ENCODE measurements at regions not wholly inside any gene's neighbourhood (a gene's known extent, or its start where the extent isn't known, plus 50 kb on each side); places are given as distances from the start of the nearest gene placed in this dataset.

- 86 to 94% methylated on average over 3 of the region's 3 CpGs for WGBS, 2 donors
Measured at GRCh38 chr12:63212316-63212715, 61.3 kb upstream of the AVPR1A start.

GRCh38 chr12:63208956-63209355 is 58.0 kb upstream of the AVPR1A start:
- H3K4me3 ChIP-seq = no peak overlapping the region
- no peak for TF ChIP-seq POLR2A (IDR thresholded peaks at IDR 0.05)
- TF ChIP-seq CTCF (IDR thresholded peaks at IDR 0.05) = no peak
- no peak for TF ChIP-seq EP300 (IDR thresholded peaks at IDR 0.05)
- peaks cover 0 to 11% (median 0%) of the 10 kb centered on the region in 4 donors for H3K4me1 ChIP-seq
- H3K9me3 ChIP-seq = no peaks in the 10 kb centered on the region
- H3K27ac ChIP-seq = no peak overlapping the region
- H3K36me3 ChIP-seq = no peaks in the 10 kb centered on the region
- H3K27me3 ChIP-seq = no peaks in the 10 kb centered on the region
- no peak for DNase-seq (ENCODE audit: low spot score in 2 of 2)

More at GRCh38 chr12:63212316-63212715, 61.3 kb upstream of the AVPR1A start:
- no peaks in the 10 kb centered on the region for H3K4me1 ChIP-seq
- H3K9me3 ChIP-seq = no peaks in the 10 kb centered on the region
- no peak overlapping the region for H3K4me3 ChIP-seq
- no peaks in the 10 kb centered on the region for H3K36me3 ChIP-seq
- no peak for TF ChIP-seq CTCF (IDR thresholded peaks at IDR 0.05)
- TF ChIP-seq POLR2A (IDR thresholded peaks at IDR 0.05) = no peak
- TF ChIP-seq EP300 (IDR thresholded peaks at IDR 0.05) = no peak
- no peak for DNase-seq (ENCODE audit: low spot score in 2 of 2)
- no peak overlapping the region for H3K27ac ChIP-seq
- no peaks in the 10 kb centered on the region for H3K27me3 ChIP-seq

GRCh38 chr12:63206909-63207308 is 55.9 kb upstream of the AVPR1A start:
- no peaks in the 10 kb centered on the region for H3K9me3 ChIP-seq
- no peaks in the 10 kb centered on the region for H3K27me3 ChIP-seq
- no peak overlapping the region for H3K4me3 ChIP-seq
- 15 to 16% methylated on average over 3 of the region's 3 CpGs for WGBS, 2 donors
- TF ChIP-seq EP300 (IDR thresholded peaks at IDR 0.05) (peak in 1 of 2 donors; percentile 55), POLR2A (IDR thresholded peaks at IDR 0.05) (no peak)
- H3K4me1 ChIP-seq = peaks cover 0 to 11% (median 0%) of the 10 kb centered on the region in 4 donors
- no peaks in the 10 kb centered on the region for H3K36me3 ChIP-seq
- H3K27ac ChIP-seq = no peak overlapping the region
- DNase-seq (ENCODE audit: low spot score in 2 of 2) = peak; percentile 19 to 70

GRCh38 chr12:63206494-63206893 is 55.5 kb upstream of the AVPR1A start:
- 21 to 42% methylated on average over 1 of the region's 1 CpG for WGBS, 2 donors
- DNase-seq (ENCODE audit: low spot score in 2 of 2) = no peak
- H3K9me3 ChIP-seq = no peaks in the 10 kb centered on the region
- TF ChIP-seq POLR2A (IDR thresholded peaks at IDR 0.05) (no peak), EP300 (IDR thresholded peaks at IDR 0.05) (no peak), CTCF (IDR thresholded peaks at IDR 0.05) (no peak)
- peaks cover 0 to 11% (median 0%) of the 10 kb centered on the region in 4 donors for H3K4me1 ChIP-seq
- H3K4me3 ChIP-seq = no peak overlapping the region
- H3K27ac ChIP-seq = peak overlapping the region in 1 of 4 donors; percentile 38
- no peaks in the 10 kb centered on the region for H3K27me3 ChIP-seq
- no peaks in the 10 kb centered on the region for H3K36me3 ChIP-seq
